Mesothelial cell of epicardium (in vitro differentiated cells): ENCODE measurements at regions not wholly inside any gene's neighbourhood (a gene's known extent, or its start where the extent isn't known, plus 50 kb on each side); places are given as distances from the start of the nearest gene placed in this dataset.

Source experiments
- DNase-seq, 2 experiments: peaks; one replicate each; pipeline ENCODE4 v3.0.0; 2021; ENCODE audit warnings: low spot score in 2 of 2; ENCODE audit not compliant: unreplicated experiment in 2 of 2
- H3K27ac Mint-ChIP-seq: 2 replicates; pipeline ENCODE4 v1.8.0; 2021; ENCODE audit warnings: mixed read lengths
- H3K27me3 Mint-ChIP-seq: 2 replicates; pipeline ENCODE4 v1.8.0; 2021; ENCODE audit warnings: low read depth, mixed read lengths
- H3K36me3 Mint-ChIP-seq: 2 replicates; pipeline ENCODE4 v1.8.0; 2021; ENCODE audit warnings: mixed read lengths
- H3K4me1 Mint-ChIP-seq: 2 replicates; pipeline ENCODE4 v1.8.0; 2021; ENCODE audit warnings: mixed read lengths
- H3K4me3 Mint-ChIP-seq: 2 replicates; pipeline ENCODE4 v1.8.0; 2021; ENCODE audit warnings: mild to moderate bottlenecking, moderate library complexity, mixed read lengths
- H3K9me3 Mint-ChIP-seq: 2 replicates; pipeline ENCODE4 v1.8.0; 2021; ENCODE audit warnings: mixed read lengths
- CTCF ChIP-seq: fragments of 200-600 bp; sonication (generic); IDR thresholded peaks from one replicate; pipeline ENCODE4 v1.5.0; 2021; ENCODE audit warnings: antibody characterized with exemption; ENCODE audit not compliant: unreplicated experiment

GRCh38 chr20:21862259-21862946 is 156.9 kb downstream of the PAX1 start:
- no peak for DNase-seq
- Mint-ChIP-seq H3K27me3 (no peaks in the 10 kb centered on the region), H3K4me1 (no peaks in the 10 kb centered on the region), H3K9me3 (peaks cover 20% of the 10 kb centered on the region), H3K27ac (no peak overlapping the region), H3K4me3 (no peak overlapping the region), H3K36me3 (no peaks in the 10 kb centered on the region)
- no peak for TF ChIP-seq CTCF

DNA sequence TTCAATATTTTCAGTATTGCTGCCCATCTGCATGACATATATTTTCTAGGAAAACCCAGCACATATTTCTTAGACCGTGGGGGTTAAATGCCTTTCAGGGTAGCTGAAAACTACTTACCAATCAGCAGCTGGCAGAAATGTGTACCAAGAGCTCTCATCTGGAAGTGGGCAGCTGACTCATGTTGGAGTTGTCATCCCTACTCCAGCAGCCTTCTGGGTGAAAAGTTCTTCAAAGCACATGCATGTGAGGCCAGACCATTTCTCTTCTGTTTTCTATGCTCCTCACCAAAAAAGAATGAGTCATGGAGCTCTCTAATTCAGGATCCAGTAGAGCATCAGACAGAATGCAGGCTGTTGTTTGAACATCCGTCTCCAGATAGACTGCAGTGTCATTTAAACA is 135.5 kb downstream of the PAX1 start:
- H3K27me3 Mint-ChIP-seq: peaks cover 37% of the 10 kb centered on the region
- no peak for DNase-seq
- H3K36me3 Mint-ChIP-seq: no peaks in the 10 kb centered on the region
- H3K4me3 Mint-ChIP-seq: no peak overlapping the region
- no peak overlapping the region for H3K27ac Mint-ChIP-seq
- peaks cover 14% of the 10 kb centered on the region for H3K9me3 Mint-ChIP-seq
- no peaks in the 10 kb centered on the region for H3K4me1 Mint-ChIP-seq
- TF ChIP-seq CTCF: no peak

GRCh38 chr20:21839982-21840381 is 134.5 kb downstream of the PAX1 start:
- Mint-ChIP-seq H3K27me3 (peaks cover 37% of the 10 kb centered on the region), H3K9me3 (peaks cover 8% of the 10 kb centered on the region)

GRCh38 chr20:21836346-21836745 is 130.9 kb downstream of the PAX1 start:
- Mint-ChIP-seq H3K36me3 (no peaks in the 10 kb centered on the region), H3K9me3 (no peaks in the 10 kb centered on the region), H3K4me1 (no peaks in the 10 kb centered on the region), H3K27me3 (peaks cover 30% of the 10 kb centered on the region), H3K4me3 (no peak overlapping the region), H3K27ac (no peak overlapping the region)
- no peak for DNase-seq
- TF ChIP-seq CTCF: no peak

More at GRCh38 chr20:21839982-21840381, 134.5 kb downstream of the PAX1 start:
- no peak overlapping the region for H3K4me3 Mint-ChIP-seq
- H3K27ac Mint-ChIP-seq: no peak overlapping the region
- DNase-seq: no peak
- H3K36me3 Mint-ChIP-seq: no peaks in the 10 kb centered on the region
- no peak for TF ChIP-seq CTCF
- H3K4me1 Mint-ChIP-seq: no peaks in the 10 kb centered on the region

DNA sequence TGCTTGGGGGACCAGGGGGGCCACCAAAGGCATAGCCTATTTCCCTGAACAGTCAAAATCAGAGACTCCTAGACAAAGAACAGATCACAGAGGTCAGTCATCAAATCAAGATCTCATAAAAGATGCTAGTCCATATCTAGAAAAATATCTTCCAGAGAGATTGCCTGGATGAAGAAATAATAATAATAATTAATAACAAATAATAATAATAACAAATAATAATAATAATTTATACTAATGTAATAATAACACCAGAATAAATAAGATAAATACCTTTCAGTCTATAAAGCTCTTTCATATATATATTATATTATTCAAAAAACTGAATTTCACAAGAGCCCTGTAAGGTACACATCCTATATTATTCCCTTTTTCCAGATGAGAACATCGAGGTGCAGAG is 129.6 kb downstream of the PAX1 start:
- Mint-ChIP-seq H3K4me3 (no peak overlapping the region), H3K36me3 (no peaks in the 10 kb centered on the region), H3K27me3 (peaks cover 28% of the 10 kb centered on the region), H3K9me3 (no peaks in the 10 kb centered on the region), H3K27ac (no peak overlapping the region), H3K4me1 (no peaks in the 10 kb centered on the region)
- TF ChIP-seq CTCF: no peak
- DNase-seq: no peak
